HFFc6 (cell line): ENCODE measurements at regions not wholly inside any gene's neighbourhood (a gene's known extent, or its start where the extent isn't known, plus 50 kb on each side); places are given as distances from the start of the nearest gene placed in this dataset.

Experiments used
- DNase-seq: peaks from one replicate; pipeline ENCODE4 v3.0.0-alpha.2; 2018
- H3K27ac Mint-ChIP-seq: 2 replicates; pipeline ENCODE4 v1.8.0; 2020; ENCODE audit warnings: mild to moderate bottlenecking, mixed read lengths
- H3K27me3 Mint-ChIP-seq: 2 replicates; pipeline ENCODE4 v1.8.0; 2021; ENCODE audit warnings: mild to moderate bottlenecking, moderate library complexity, mixed read lengths; ENCODE audit not compliant: insufficient read depth
- H3K36me3 Mint-ChIP-seq: 2 replicates; pipeline ENCODE4 v1.8.0; 2021; ENCODE audit warnings: low read depth, mixed read lengths
- H3K4me1 Mint-ChIP-seq: 2 replicates; pipeline ENCODE4 v1.8.0; 2020; ENCODE audit warnings: low read depth, mixed read lengths
- H3K4me3 Mint-ChIP-seq: 2 replicates; pipeline ENCODE4 v1.8.0; 2020; ENCODE audit warnings: mild to moderate bottlenecking, moderate library complexity, mixed read lengths
- H3K9me3 Mint-ChIP-seq: 2 replicates; pipeline ENCODE4 v1.8.0; 2020; ENCODE audit warnings: mild to moderate bottlenecking, mixed read lengths
- TF ChIP-seq, protein P1 (sequence below): fragments of 200-600 bp; sonication (generic); IDR thresholded peaks from 2 replicates; pipeline ENCODE4 v1.5.0; 2021; ENCODE audit warnings: antibody characterized with exemption, mild to moderate bottlenecking

DNA sequence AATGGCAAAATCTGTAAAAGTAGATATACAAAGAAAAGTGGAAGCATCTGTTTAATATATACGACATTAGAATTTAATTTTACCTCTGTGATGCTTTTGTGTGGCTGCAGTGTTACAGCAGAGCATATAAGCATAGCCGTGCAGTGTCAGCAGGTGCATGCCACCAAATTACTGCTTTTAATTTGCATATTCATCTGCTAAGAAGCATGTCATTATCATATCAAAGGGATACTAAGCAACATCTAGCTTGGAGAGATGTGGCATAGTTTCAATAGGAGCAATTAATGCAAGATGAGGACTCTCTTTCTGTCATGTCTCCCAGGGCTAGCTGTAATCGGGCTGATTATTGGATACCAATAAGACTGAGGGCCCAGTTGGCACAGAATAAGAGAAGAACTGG is 214.4 kb upstream of the SOX2 start:
- Mint-ChIP-seq H3K27me3 (no peaks in the 10 kb centered on the region), H3K9me3 (peaks cover 6% of the 10 kb centered on the region), H3K36me3 (no peaks in the 10 kb centered on the region), H3K4me3 (no peak overlapping the region), H3K27ac (no peak overlapping the region), H3K4me1 (no peaks in the 10 kb centered on the region)
- no peak for DNase-seq
- TF ChIP-seq, protein P1, sequence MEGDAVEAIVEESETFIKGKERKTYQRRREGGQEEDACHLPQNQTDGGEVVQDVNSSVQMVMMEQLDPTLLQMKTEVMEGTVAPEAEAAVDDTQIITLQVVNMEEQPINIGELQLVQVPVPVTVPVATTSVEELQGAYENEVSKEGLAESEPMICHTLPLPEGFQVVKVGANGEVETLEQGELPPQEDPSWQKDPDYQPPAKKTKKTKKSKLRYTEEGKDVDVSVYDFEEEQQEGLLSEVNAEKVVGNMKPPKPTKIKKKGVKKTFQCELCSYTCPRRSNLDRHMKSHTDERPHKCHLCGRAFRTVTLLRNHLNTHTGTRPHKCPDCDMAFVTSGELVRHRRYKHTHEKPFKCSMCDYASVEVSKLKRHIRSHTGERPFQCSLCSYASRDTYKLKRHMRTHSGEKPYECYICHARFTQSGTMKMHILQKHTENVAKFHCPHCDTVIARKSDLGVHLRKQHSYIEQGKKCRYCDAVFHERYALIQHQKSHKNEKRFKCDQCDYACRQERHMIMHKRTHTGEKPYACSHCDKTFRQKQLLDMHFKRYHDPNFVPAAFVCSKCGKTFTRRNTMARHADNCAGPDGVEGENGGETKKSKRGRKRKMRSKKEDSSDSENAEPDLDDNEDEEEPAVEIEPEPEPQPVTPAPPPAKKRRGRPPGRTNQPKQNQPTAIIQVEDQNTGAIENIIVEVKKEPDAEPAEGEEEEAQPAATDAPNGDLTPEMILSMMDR, result no peak

DNA sequence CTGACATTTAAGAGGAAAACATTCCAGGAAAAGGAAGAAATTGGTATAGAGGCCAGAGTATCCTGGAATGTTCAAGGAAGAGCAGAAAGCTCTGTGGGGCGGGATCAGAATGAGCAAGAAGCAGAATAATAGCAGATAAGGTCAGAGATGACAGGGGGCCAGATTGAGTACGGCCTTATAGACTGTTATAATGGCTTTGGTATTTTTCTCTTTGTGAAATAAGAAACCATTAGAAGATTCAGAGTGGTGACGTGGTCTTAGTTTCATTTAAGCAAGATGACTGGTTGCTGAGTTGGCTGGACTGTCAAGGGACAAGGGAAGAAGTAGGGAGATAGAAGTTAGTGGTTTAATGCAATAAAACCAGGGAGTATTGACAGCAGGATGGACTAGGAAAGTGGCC is 218.3 kb upstream of the SOX2 start:
- no peak overlapping the region for H3K4me3 Mint-ChIP-seq

DNA sequence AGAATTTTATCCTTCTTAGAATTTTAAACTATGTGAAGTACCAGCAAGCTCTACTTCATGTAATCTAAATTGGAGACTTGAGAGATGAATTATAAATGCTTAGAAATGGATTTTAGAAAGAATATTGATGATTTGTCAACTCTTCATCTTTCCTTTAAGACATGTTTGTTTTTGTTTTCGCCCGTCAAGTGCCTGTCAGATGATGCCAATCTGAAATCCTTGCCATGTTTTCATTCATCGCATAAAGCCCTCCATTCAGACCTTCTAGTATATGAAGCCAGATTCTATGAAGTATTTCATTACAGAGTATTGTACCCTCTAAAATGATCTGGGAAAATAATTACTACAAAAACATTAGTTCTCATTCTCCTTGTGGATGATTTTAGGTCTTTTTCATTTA is 223.2 kb upstream of the SOX2 start:
- H3K4me1 Mint-ChIP-seq, result no peaks in the 10 kb centered on the region
- DNase-seq, result no peak
- no peak overlapping the region for H3K27ac Mint-ChIP-seq
- TF ChIP-seq, protein P1, result no peak
- peaks cover 49% of the 10 kb centered on the region for H3K9me3 Mint-ChIP-seq
- H3K27me3 Mint-ChIP-seq, result no peaks in the 10 kb centered on the region
- no peak overlapping the region for H3K4me3 Mint-ChIP-seq
- no peaks in the 10 kb centered on the region; the same call in 1 of the 2 replicates for H3K36me3 Mint-ChIP-seq

More for the DNA sequence above, 218.3 kb upstream of the SOX2 start:
- Mint-ChIP-seq H3K27me3 (no peaks in the 10 kb centered on the region), H3K36me3 (no peaks in the 10 kb centered on the region; the same call in 1 of the 2 replicates), H3K9me3 (peaks cover 23% of the 10 kb centered on the region), H3K27ac (no peak overlapping the region), H3K4me1 (no peaks in the 10 kb centered on the region)
- TF ChIP-seq, protein P1, result no peak
- DNase-seq, result no peak

DNA sequence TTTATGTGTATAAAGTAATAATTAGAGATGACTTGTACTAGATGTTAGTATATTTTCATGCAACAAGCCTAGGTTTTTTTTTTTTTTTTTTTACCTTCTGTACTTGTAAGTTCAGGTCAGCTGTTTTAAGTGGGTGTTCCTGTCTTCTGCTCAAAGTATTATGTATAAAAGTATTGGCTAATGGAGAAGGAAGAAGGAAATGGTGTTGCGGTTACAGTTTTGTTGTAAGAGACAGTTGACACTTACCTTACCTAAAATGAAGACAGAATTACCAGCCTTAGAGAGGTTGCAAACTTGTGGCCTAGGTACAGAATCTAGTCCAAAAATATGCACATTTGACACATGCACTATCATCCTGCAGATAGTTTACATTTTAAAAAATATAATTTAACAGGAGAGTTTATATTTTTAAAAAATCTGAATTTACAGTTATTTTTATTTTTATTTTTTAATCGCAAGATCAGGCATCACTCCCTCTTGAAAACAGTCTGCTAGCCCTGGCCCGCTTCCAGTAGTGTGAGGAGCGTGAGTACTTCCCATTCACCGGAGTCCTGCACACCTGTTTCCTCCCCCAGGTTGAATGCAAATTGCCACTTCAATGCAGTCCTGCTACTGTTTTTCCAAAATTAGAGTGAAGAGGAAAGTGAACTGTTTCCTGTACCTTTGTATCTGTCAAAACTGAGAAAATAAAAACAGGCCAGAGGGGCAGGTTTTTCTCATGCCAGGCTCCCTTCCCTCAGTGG is 224.3 kb upstream of the SOX2 start:
- Mint-ChIP-seq H3K36me3 (no peaks in the 10 kb centered on the region; the same call in 1 of the 2 replicates), H3K27ac (no peak overlapping the region), H3K4me1 (no peaks in the 10 kb centered on the region), H3K9me3 (peaks cover 53% of the 10 kb centered on the region), H3K4me3 (no peak overlapping the region), H3K27me3 (no peaks in the 10 kb centered on the region)
- no peak for DNase-seq
- TF ChIP-seq, protein P1, result no peak

DNA sequence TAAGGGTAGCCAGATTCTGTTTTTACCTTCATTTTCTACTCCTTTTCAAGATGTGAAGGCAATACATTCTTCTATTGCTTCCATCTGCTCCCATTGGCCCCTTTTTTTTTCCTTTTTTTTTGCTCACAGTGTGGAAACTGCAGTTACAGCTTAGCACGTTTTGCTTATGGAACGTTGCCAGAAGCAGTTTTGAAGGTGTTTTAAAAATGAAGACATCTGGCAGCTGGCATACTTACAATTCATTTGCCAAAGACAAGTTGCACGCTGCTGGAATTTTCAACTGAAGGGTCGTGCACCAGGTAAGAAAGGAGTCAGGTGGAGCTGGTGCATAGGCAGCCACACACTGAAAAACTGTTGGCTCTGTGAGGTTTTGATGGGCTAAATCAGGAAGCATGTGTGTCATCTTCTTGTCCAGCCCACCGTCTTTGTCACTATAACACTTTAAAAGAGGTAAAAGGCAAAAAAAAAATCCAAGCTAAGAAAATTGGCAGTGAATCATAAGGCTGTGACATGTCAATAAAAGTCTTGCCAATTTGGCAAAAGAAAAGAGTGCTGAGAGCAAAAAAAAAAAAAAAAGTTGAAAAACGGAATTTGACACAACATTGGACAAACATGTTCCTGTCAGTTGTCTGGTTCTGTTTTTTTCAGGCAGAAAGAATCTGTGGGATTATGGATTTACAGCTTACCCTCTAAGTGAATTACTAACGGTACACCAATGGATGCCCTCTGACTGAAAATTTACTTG is 225.4 kb upstream of the SOX2 start:
- Mint-ChIP-seq H3K27ac (no peak overlapping the region), H3K36me3 (no peaks in the 10 kb centered on the region; the same call in 1 of the 2 replicates), H3K4me3 (no peak overlapping the region), H3K27me3 (no peaks in the 10 kb centered on the region), H3K4me1 (no peaks in the 10 kb centered on the region), H3K9me3 (peaks cover 61% of the 10 kb centered on the region)
- no peak for DNase-seq
- TF ChIP-seq, protein P1, result no peak
